IPS-20b (cell line): ENCODE measurements at regions not wholly inside any gene's neighbourhood (a gene's known extent, or its start where the extent isn't known, plus 50 kb on each side); places are given as distances from the start of the nearest gene placed in this dataset.

Experiments
- H3K27ac ChIP-seq: one replicate; pipeline ENCODE4 v1.5.1; 2013; ENCODE audit warnings: low read length
- H3K27me3 ChIP-seq: 2 replicates; pipeline ENCODE4 v1.6.1; 2013; ENCODE audit warnings: mild to moderate bottlenecking, low read length, inconsistent platforms; ENCODE audit not compliant: insufficient read depth
- H3K36me3 ChIP-seq: 2 replicates; pipeline ENCODE4 v1.6.1; 2013; ENCODE audit warnings: low read depth, mild to moderate bottlenecking, inconsistent platforms, low read length, moderate library complexity; ENCODE audit not compliant: insufficient read depth
- H3K4me1 ChIP-seq: 2 replicates; pipeline ENCODE4 v1.6.1; 2013; ENCODE audit warnings: mild to moderate bottlenecking, control low read depth, inconsistent platforms, low read length, moderate library complexity; ENCODE audit not compliant: insufficient read depth
- H3K4me3 ChIP-seq: 2 replicates; pipeline ENCODE4 v1.5.1; 2013; ENCODE audit warnings: mild to moderate bottlenecking, low read length, inconsistent platforms
- H3K9ac ChIP-seq: 2 replicates; pipeline ENCODE4 v1.6.1; 2013; ENCODE audit warnings: low read depth, mild to moderate bottlenecking, inconsistent platforms, low read length, moderate library complexity
- H3K9me3 ChIP-seq: 2 replicates; pipeline ENCODE4 v1.6.1; 2013; ENCODE audit warnings: mild to moderate bottlenecking, low read depth, low read length, inconsistent platforms; ENCODE audit not compliant: insufficient read depth

- Histone ChIP-seq H3K4me3 (no peak overlapping the region), H3K27ac (no peak overlapping the region), H3K27me3 (peaks cover 4% of the 10 kb centered on the region; the same call in 1 of the 2 replicates), H3K36me3 (no peaks in the 10 kb centered on the region), H3K9ac (no peak overlapping the region), H3K4me1 (peaks cover 20% of the 10 kb centered on the region; the same call in 1 of the 2 replicates), H3K9me3 (no peaks in the 10 kb centered on the region)
Measured at GRCh38 chr5:3191585-3191984, 404.0 kb upstream of the IRX1 start.

- Histone ChIP-seq H3K9me3 (no peaks in the 10 kb centered on the region), H3K27me3 (no peaks in the 10 kb centered on the region), H3K4me1 (peaks cover 21% of the 10 kb centered on the region; the same call in 1 of the 2 replicates), H3K4me3 (no peak overlapping the region), H3K36me3 (no peaks in the 10 kb centered on the region), H3K27ac (no peak overlapping the region), H3K9ac (no peak overlapping the region)
Measured at GRCh38 chr5:3190930-3191329, 404.7 kb upstream of the IRX1 start.

GRCh38 chr5:3190433-3190832 is 405.2 kb upstream of the IRX1 start:
- Histone ChIP-seq H3K9me3 (no peaks in the 10 kb centered on the region), H3K27me3 (no peaks in the 10 kb centered on the region), H3K27ac (no peak overlapping the region), H3K9ac (no peak overlapping the region), H3K36me3 (no peaks in the 10 kb centered on the region), H3K4me1 (peaks cover 18% of the 10 kb centered on the region; the same call in 1 of the 2 replicates), H3K4me3 (no peak overlapping the region)

- Histone ChIP-seq H3K27ac (no peak overlapping the region), H3K27me3 (no peaks in the 10 kb centered on the region), H3K4me1 (peaks cover 13% of the 10 kb centered on the region; the same call in 1 of the 2 replicates)
Measured at GRCh38 chr5:3187771-3188425, 407.7 kb upstream of the IRX1 start.

GRCh38 chr5:3186736-3187405 is 408.8 kb upstream of the IRX1 start:
- no peaks in the 10 kb centered on the region for H3K9me3 ChIP-seq
- no peak overlapping the region for H3K27ac ChIP-seq
- no peak overlapping the region for H3K9ac ChIP-seq
- no peaks in the 10 kb centered on the region for H3K36me3 ChIP-seq
- no peak overlapping the region for H3K4me3 ChIP-seq
- H3K27me3 ChIP-seq = no peaks in the 10 kb centered on the region
- peaks cover 13% of the 10 kb centered on the region; the same call in 1 of the 2 replicates for H3K4me1 ChIP-seq

More at GRCh38 chr5:3187771-3188425, 407.7 kb upstream of the IRX1 start:
- Histone ChIP-seq H3K36me3 (no peaks in the 10 kb centered on the region), H3K9ac (no peak overlapping the region), H3K9me3 (no peaks in the 10 kb centered on the region), H3K4me3 (no peak overlapping the region)

GRCh38 chr5:3186156-3186555 is 409.5 kb upstream of the IRX1 start:
- H3K9me3 ChIP-seq = no peaks in the 10 kb centered on the region
- no peaks in the 10 kb centered on the region for H3K36me3 ChIP-seq
- no peaks in the 10 kb centered on the region for H3K27me3 ChIP-seq
- no peak overlapping the region for H3K9ac ChIP-seq
- no peak overlapping the region for H3K27ac ChIP-seq
- H3K4me1 ChIP-seq = peaks cover 13% of the 10 kb centered on the region; the same call in 1 of the 2 replicates
- no peak overlapping the region for H3K4me3 ChIP-seq

- Histone ChIP-seq H3K4me1 (peaks cover 13% of the 10 kb centered on the region; the same call in 1 of the 2 replicates), H3K27ac (no peak overlapping the region), H3K9me3 (no peaks in the 10 kb centered on the region), H3K36me3 (no peaks in the 10 kb centered on the region), H3K9ac (no peak overlapping the region), H3K4me3 (no peak overlapping the region), H3K27me3 (no peaks in the 10 kb centered on the region)
Measured at GRCh38 chr5:3185488-3185887, 410.1 kb upstream of the IRX1 start.

- peaks cover 9% of the 10 kb centered on the region; the same call in 1 of the 2 replicates for H3K27me3 ChIP-seq
- no peaks in the 10 kb centered on the region for H3K36me3 ChIP-seq
- H3K4me3 ChIP-seq = no peak overlapping the region
- no peak overlapping the region for H3K9ac ChIP-seq
- no peak overlapping the region for H3K27ac ChIP-seq
- peaks cover 13% of the 10 kb centered on the region; the same call in 1 of the 2 replicates for H3K4me1 ChIP-seq
- no peaks in the 10 kb centered on the region for H3K9me3 ChIP-seq
Measured at GRCh38 chr5:3182133-3182876, 413.3 kb upstream of the IRX1 start.

- Histone ChIP-seq H3K9me3 (no peaks in the 10 kb centered on the region), H3K4me3 (no peak overlapping the region), H3K4me1 (peaks cover 7% of the 10 kb centered on the region; the same call in 1 of the 2 replicates), H3K27ac (no peak overlapping the region), H3K36me3 (no peaks in the 10 kb centered on the region), H3K27me3 (peaks cover 9% of the 10 kb centered on the region; the same call in 1 of the 2 replicates), H3K9ac (no peak overlapping the region)
Measured at GRCh38 chr5:3181671-3182070, 414.0 kb upstream of the IRX1 start.

- H3K4me1 ChIP-seq = no peaks in the 10 kb centered on the region
- no peak overlapping the region for H3K27ac ChIP-seq
- no peak overlapping the region for H3K9ac ChIP-seq
- no peaks in the 10 kb centered on the region for H3K9me3 ChIP-seq
- H3K4me3 ChIP-seq = no peak overlapping the region
- H3K27me3 ChIP-seq = peaks cover 9% of the 10 kb centered on the region; the same call in 1 of the 2 replicates
- no peaks in the 10 kb centered on the region for H3K36me3 ChIP-seq
Measured at GRCh38 chr5:3180636-3181035, 415.0 kb upstream of the IRX1 start.

GRCh38 chr5:3179220-3179619 is 416.4 kb upstream of the IRX1 start:
- no peaks in the 10 kb centered on the region for H3K36me3 ChIP-seq
- H3K27ac ChIP-seq = no peak overlapping the region
- H3K9me3 ChIP-seq = no peaks in the 10 kb centered on the region
- no peak overlapping the region for H3K4me3 ChIP-seq
- H3K27me3 ChIP-seq = peaks cover 9% of the 10 kb centered on the region; the same call in 1 of the 2 replicates
- H3K4me1 ChIP-seq = no peaks in the 10 kb centered on the region
- H3K9ac ChIP-seq = no peak overlapping the region
